IPS-15b (cell line): ENCODE measurements at regions not wholly inside any gene's neighbourhood (a gene's known extent, or its start where the extent isn't known, plus 50 kb on each side); places are given as distances from the start of the nearest gene placed in this dataset.

Source experiments
- H3K27me3 ChIP-seq: one replicate; pipeline ENCODE4 v1.6.1; 2013; ENCODE audit warnings: low read length; ENCODE audit not compliant: control insufficient read depth, insufficient read depth
- H3K36me3 ChIP-seq: one replicate; pipeline ENCODE4 v1.6.1; 2013; ENCODE audit warnings: low read length; ENCODE audit not compliant: control insufficient read depth, insufficient read depth
- H3K4me1 ChIP-seq: one replicate; pipeline ENCODE4 v1.6.1; 2013; ENCODE audit warnings: mild to moderate bottlenecking, low read length; ENCODE audit not compliant: control insufficient read depth, insufficient read depth
- H3K4me3 ChIP-seq: one replicate; pipeline ENCODE4 v1.5.1; 2013; ENCODE audit warnings: low read depth, low read length
- H3K9ac ChIP-seq: one replicate; pipeline ENCODE4 v1.6.1; 2013; ENCODE audit warnings: low read depth, mild to moderate bottlenecking, low read length
- H3K9me3 ChIP-seq: one replicate; pipeline ENCODE4 v1.6.1; 2013; ENCODE audit warnings: mild to moderate bottlenecking, low read length; ENCODE audit not compliant: control insufficient read depth, insufficient read depth

- Histone ChIP-seq H3K27me3 (peaks cover 42% of the 10 kb centered on the region), H3K9ac (no peak overlapping the region), H3K4me1 (no peaks in the 10 kb centered on the region)
Observed at GRCh38 chr14:73778736-73779135, 64.6 kb upstream of the PNMA1 start.

GRCh38 chr14:73777420-73777819 lies 63.2 kb upstream of the PNMA1 start:
- Histone ChIP-seq H3K27me3 (peaks cover 35% of the 10 kb centered on the region), H3K9ac (no peak overlapping the region), H3K36me3 (no peaks in the 10 kb centered on the region), H3K4me3 (no peak overlapping the region), H3K9me3 (no peaks in the 10 kb centered on the region), H3K4me1 (no peaks in the 10 kb centered on the region)

More at GRCh38 chr14:73778736-73779135, 64.6 kb upstream of the PNMA1 start:
- Histone ChIP-seq H3K4me3 (no peak overlapping the region), H3K9me3 (no peaks in the 10 kb centered on the region), H3K36me3 (no peaks in the 10 kb centered on the region)

- no peak overlapping the region for H3K4me3 ChIP-seq
- H3K9ac ChIP-seq = no peak overlapping the region
- H3K27me3 ChIP-seq = peaks cover 29% of the 10 kb centered on the region
- H3K9me3 ChIP-seq = no peaks in the 10 kb centered on the region
- peaks cover 8% of the 10 kb centered on the region for H3K4me1 ChIP-seq
- H3K36me3 ChIP-seq = no peaks in the 10 kb centered on the region
Observed at GRCh38 chr14:73776194-73776537, 62.0 kb upstream of the PNMA1 start.

GRCh38 chr14:73775339-73776193 lies 61.4 kb upstream of the PNMA1 start:
- H3K36me3 ChIP-seq = no peaks in the 10 kb centered on the region
- peaks cover 28% of the 10 kb centered on the region for H3K27me3 ChIP-seq
- no peaks in the 10 kb centered on the region for H3K9me3 ChIP-seq
- H3K4me3 ChIP-seq = no peak overlapping the region
- peaks cover 12% of the 10 kb centered on the region for H3K4me1 ChIP-seq
- no peak overlapping the region for H3K9ac ChIP-seq

GRCh38 chr14:73774671-73775070 lies 60.5 kb upstream of the PNMA1 start:
- H3K9me3 ChIP-seq = no peaks in the 10 kb centered on the region
- H3K4me1 ChIP-seq = peaks cover 12% of the 10 kb centered on the region
- H3K9ac ChIP-seq = no peak overlapping the region
- no peaks in the 10 kb centered on the region for H3K36me3 ChIP-seq
- H3K4me3 ChIP-seq = no peak overlapping the region
- H3K27me3 ChIP-seq = peaks cover 26% of the 10 kb centered on the region

GRCh38 chr14:73774241-73774570 lies 60.0 kb upstream of the PNMA1 start:
- Histone ChIP-seq H3K4me3 (no peak overlapping the region), H3K9me3 (no peaks in the 10 kb centered on the region), H3K27me3 (peaks cover 26% of the 10 kb centered on the region), H3K9ac (no peak overlapping the region), H3K4me1 (peaks cover 12% of the 10 kb centered on the region), H3K36me3 (no peaks in the 10 kb centered on the region)

- Histone ChIP-seq H3K4me3 (no peak overlapping the region), H3K36me3 (no peaks in the 10 kb centered on the region), H3K9ac (no peak overlapping the region), H3K4me1 (peaks cover 12% of the 10 kb centered on the region), H3K9me3 (no peaks in the 10 kb centered on the region), H3K27me3 (peaks cover 26% of the 10 kb centered on the region)
Observed at GRCh38 chr14:73773441-73774240, 59.5 kb upstream of the PNMA1 start.

- Histone ChIP-seq H3K4me3 (no peak overlapping the region), H3K9me3 (no peaks in the 10 kb centered on the region), H3K4me1 (peaks cover 12% of the 10 kb centered on the region), H3K9ac (no peak overlapping the region), H3K36me3 (no peaks in the 10 kb centered on the region), H3K27me3 (peaks cover 21% of the 10 kb centered on the region)
Observed at GRCh38 chr14:73771848-73772638, 57.9 kb upstream of the PNMA1 start.

GRCh38 chr14:73770977-73771847 lies 57.0 kb upstream of the PNMA1 start:
- H3K4me3 ChIP-seq = no peak overlapping the region
- no peaks in the 10 kb centered on the region for H3K36me3 ChIP-seq
- no peaks in the 10 kb centered on the region for H3K9me3 ChIP-seq
- H3K27me3 ChIP-seq = peaks cover 21% of the 10 kb centered on the region
- H3K4me1 ChIP-seq = peaks cover 12% of the 10 kb centered on the region
- no peak overlapping the region for H3K9ac ChIP-seq

GRCh38 chr14:73768107-73768506 lies 53.9 kb upstream of the PNMA1 start:
- Histone ChIP-seq H3K36me3 (no peaks in the 10 kb centered on the region), H3K9me3 (no peaks in the 10 kb centered on the region), H3K4me3 (no peak overlapping the region), H3K4me1 (peaks cover 12% of the 10 kb centered on the region), H3K9ac (no peak overlapping the region), H3K27me3 (peaks cover 13% of the 10 kb centered on the region)
